ENCODE measurements at regions not wholly inside any gene's neighbourhood (a gene's known extent, or its start where the extent isn't known, plus 50 kb on each side); places are given as distances from the start of the nearest gene placed in this dataset.

DNA sequence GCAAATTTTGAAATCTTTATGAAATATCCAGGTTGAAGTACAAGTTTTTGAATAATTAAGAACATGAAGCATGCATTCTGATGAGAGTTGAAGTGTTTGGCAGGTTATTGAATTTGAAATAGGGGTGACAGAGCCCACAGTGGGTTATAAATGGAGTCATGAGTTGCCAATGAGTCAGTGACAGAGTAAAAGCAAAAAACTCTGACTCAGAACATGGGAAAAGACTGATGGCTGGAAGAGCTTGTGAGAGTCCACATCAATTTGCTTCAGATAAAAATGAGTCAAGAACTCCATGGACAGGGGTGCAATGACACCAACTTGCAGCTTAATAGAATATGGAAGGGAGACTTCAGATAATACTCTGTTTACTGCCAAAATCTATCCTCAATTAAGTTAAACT lies 105.3 kb downstream of the SLC6A15 start:
- DNase-seq (ENCODE audit: low read depth in 2 of 2), result no peak

DNA sequence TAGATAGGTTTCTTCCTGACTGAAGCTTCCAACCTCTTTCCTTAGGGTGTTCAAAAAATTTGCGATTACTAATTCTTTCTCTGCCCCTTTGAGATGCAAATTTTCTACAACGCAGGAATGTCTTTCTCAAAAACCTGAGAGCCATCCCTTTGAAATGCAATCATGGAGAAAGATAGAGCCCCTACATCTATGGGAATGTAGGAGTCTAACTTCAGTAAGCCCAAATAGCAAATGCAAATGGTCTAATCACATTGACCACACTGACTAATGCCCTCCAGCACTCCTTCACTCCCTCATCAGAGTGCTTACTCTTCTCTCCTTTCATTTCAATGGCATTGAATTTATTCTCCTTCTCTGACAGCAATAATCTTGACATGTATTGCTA lies 107.1 kb downstream of the SLC6A15 start:
- DNase-seq (ENCODE audit: low read depth in 2 of 2), result no peak

GRCh38 chr12:84804691-84805473 lies 107.7 kb downstream of the SLC6A15 start:
- DNase-seq (ENCODE audit: low read depth in 2 of 2), result no peak

- no peak for DNase-seq (ENCODE audit: low read depth in 2 of 2)
Measured at GRCh38 chr12:84803661-84804060, 108.9 kb downstream of the SLC6A15 start.

DNA sequence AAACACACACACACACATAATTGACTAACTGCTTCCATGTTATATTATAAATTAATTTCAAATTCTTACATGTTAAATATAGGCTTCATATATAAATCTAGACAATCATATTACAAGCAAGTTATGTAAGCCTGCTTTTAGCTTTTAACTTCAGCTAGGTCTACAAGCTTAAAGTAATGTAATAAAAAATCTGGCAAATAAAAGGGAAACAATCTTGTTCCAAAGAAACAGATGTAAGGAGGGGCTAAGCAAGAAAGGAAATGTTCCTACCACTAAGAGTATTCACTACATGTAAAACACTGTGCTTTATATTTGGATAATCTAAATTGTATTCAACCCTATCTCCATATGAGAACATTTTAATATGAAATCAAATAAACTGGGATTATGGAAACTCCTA lies 110.4 kb downstream of the SLC6A15 start:
- no peak for DNase-seq (ENCODE audit: low read depth in 2 of 2)

DNA sequence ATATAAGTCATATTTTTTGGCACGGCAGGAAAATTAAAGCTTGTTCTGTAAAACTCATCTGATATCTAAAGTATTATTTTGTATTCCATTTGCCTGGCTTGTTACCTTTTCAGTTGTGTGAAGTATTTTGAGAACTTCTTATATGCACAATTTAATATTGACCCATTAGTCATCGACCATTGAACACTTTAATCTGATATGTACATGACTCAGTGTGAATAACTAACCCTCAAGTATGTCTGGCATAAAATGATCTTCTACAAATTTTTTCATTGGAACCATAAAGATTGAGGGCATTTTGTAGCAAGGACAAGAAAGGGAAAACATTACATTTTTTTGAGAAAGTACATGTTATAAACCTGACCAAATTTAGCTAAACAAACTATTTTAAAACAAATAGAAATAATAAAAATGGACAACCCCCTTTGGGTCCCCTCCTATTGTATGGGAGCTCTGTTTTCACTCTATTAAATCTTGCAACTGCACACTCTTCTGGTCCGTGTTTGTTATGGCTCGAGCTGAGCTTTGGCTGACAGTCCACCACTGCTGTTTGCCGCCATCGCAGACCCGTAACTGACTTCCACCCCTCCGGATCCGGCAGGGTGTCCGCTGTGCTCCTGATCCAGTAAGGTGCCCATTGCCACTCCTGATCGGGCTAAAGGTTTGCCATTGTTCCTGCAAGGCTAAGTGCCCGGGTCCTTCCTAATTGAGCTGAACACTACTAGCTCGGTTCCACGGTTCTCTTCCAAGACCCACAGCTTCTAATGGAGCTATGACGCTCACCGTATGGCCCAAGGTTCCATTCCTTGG lies 118.8 kb downstream of the SLC6A15 start:
- DNase-seq (ENCODE audit: low read depth in 2 of 2), result no peak

DNA sequence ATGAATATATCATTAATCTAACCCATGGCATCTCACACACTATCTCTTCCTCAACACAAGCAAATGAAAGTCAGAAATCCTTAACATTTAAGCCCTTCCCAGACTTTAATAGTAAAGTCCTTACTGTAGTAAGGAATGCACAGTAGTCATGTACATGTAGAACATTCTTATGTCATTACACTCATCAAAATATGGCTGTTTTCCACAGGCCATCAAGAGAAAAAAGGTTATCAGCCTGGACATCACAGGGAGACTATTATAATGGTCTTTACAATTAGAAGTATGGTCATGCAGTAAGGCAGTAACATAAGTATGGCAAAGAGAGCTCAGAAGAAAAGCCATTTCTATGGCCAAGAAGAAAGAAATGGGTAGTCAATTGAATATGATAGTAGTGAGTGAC lies 121.2 kb downstream of the SLC6A15 start:
- no peak for DNase-seq (ENCODE audit: low read depth in 2 of 2)

GRCh38 chr12:84789184-84789583 lies 123.4 kb downstream of the SLC6A15 start:
- no peak for DNase-seq (ENCODE audit: low read depth in 2 of 2)

DNA sequence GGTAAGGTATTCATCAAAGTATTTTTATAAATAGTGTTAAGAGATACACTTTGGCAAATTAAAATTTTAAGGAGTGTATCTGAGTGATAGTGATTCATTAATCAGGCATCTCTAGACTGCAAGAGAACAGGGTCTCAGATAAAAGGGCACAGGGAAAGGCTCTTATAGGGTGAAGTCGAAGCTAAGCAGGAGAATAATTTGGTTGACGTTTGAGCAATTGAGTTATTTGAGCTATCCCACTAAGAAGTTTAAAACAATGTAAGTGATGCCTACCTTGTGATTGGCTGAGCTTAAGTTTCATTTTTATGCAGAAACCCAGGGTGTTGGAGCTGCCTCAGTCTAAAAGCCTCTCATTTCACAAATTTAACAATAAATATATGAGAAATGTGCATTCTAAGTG lies 125.3 kb downstream of the SLC6A15 start:
- DNase-seq (ENCODE audit: low read depth in 2 of 2), result no peak

DNA sequence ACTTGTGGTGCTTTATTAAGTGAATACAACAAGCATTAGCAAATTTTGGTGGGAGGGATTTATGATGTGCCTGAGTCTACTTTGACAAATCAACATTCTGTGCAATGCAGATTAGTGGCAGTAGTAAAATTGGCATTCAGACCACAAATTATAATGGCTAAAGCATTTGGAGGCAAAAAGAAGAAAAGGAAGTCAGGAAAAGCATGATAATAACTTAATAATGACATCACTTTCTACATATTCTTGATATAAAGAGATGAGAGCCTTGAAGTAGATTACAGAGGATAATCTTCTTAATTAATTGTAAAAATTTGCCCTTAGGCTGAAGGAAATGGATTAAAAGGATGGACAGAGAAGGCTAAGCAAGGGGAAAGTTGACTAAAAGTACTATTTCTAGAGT lies 126.0 kb downstream of the SLC6A15 start:
- DNase-seq (ENCODE audit: low read depth in 2 of 2), result no peak

- no peak for DNase-seq (ENCODE audit: low read depth in 2 of 2)
Measured at GRCh38 chr12:84785951-84786350, 126.6 kb downstream of the SLC6A15 start.

GRCh38 chr12:84785281-84785680 lies 127.3 kb downstream of the SLC6A15 start:
- no peak for DNase-seq (ENCODE audit: low read depth in 2 of 2)

DNA sequence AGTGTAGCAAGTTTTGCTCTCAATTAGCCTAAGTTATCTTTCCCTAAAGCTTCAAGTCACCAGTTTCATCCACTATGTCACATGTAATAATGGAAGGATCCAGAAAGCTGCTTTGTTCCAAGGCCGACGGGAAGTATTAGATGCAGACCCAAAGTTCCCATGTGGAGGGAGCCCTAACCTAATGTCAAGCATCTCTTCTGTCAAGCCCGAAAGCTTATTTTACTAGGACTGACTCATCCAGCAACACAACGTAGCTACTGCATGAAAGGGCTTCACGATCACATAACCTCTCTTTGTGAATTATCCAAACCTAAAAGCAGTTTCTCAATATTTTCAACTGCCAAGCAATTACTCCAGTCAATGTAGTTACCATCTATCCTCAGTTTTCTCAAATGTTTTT lies 133.4 kb downstream of the SLC6A15 start:
- no peak for DNase-seq (ENCODE audit: low read depth in 2 of 2)

- DNase-seq (ENCODE audit: low read depth in 2 of 2), result no peak
Measured at GRCh38 chr12:84772281-84772680, 140.3 kb downstream of the SLC6A15 start.

GRCh38 chr12:84767079-84767478 lies 145.5 kb downstream of the SLC6A15 start:
- no peak for DNase-seq (ENCODE audit: low read depth in 2 of 2)

GRCh38 chr12:84766375-84766774 lies 146.2 kb downstream of the SLC6A15 start:
- no peak for DNase-seq (ENCODE audit: low read depth in 2 of 2)

DNA sequence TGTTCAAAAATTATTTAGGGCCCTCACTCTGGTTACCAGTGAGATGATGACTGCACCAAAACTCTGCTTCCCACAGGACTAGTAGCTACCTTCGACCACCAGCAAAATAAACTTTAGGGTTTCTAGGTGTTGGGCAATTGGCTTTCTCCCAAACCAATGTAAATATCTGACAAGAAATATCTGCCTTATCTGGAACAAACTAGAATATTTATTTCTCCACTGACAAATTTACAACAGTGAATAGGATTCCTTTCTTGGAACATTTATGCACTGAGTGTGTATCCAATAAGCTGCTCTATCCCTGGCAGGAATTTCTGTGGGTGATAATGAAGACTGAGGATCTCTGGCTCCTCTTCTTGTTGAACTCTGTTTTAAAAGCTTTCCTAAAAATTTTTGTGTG lies 148.6 kb downstream of the SLC6A15 start:
- DNase-seq (ENCODE audit: low read depth in 2 of 2), result no peak

- DNase-seq (ENCODE audit: low read depth in 2 of 2), result no peak
Measured at GRCh38 chr12:84763107-84763506, 149.5 kb downstream of the SLC6A15 start.

DNA sequence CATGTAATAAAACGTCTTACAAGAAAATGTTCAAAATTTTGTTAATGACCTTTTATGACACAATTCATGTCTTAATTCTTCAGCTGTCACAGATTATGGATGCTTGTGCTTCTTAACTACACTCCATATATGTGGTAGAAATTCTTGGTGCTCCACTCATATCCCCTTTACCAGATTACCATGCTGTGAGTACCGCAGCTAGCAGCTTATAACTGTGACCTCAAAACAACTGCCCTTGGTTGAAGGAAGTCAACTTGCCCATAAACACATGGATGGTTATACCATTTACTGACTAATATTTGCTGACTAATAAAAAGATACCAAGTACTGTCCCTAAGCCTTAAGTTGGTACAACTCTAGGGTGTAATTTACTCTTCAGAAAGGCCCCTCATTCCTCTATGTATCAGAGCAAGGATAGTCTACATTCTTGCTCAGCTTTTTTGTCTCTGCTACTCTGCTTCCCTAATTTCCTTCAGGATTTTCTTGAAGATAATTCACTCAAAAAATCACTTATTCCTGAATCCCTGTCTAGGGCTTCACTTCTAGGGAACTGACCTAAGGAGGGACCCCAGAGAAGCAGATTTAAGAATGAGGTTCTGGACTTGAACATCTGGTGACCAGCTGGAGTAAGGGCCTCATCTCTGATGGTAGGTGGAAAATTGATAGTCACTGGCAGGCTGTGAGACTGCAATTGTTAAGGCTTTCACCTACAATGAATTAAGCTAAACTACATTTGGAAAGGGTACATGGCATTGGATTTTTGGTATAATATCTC lies 152.3 kb downstream of the SLC6A15 start:
- no peak for DNase-seq (ENCODE audit: low read depth in 2 of 2)

DNA sequence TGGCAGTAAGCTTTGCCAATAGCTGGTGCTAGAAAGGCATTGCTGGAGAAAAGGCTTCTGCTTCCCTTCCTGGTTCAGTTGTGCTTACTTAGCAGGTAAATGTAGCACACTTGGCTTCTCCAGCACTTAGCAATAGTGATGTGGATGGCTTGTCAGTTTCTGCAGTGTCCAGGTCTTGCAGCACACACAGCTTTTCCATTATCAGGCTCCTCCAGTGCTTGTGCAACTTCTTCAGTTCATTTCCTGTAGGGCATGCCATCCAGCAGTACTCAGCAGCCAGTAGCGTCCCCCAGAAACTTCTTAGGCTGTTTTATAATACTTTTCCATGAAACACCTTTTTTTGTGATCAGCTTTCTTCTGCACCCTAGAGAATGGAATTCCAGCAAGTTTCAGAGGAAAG lies 154.6 kb downstream of the SLC6A15 start:
- DNase-seq (ENCODE audit: low read depth in 2 of 2), result no peak

GRCh38 chr12:84756961-84757360 lies 155.6 kb downstream of the SLC6A15 start:
- DNase-seq (ENCODE audit: low read depth in 2 of 2), result no peak

DNA sequence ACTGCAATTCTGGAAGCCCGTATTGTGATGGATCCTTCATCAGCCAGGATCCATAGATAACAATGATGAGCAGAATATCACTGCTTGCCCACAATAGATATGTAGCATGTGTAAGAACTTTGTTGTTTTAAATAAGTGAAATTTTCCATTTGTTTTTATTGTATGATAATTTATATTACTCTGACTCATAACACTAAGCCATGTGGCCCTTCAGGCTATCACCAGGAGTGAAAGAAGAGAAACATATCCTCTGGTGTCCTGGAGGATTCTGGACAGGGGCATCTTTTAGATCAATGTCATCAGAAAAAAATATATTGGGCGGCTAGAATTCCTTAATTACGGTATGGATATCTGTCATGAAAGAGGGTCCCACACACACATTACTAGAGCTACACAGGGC lies 167.5 kb downstream of the SLC6A15 start:
- DNase-seq (ENCODE audit: low read depth in 2 of 2), result no peak

DNA sequence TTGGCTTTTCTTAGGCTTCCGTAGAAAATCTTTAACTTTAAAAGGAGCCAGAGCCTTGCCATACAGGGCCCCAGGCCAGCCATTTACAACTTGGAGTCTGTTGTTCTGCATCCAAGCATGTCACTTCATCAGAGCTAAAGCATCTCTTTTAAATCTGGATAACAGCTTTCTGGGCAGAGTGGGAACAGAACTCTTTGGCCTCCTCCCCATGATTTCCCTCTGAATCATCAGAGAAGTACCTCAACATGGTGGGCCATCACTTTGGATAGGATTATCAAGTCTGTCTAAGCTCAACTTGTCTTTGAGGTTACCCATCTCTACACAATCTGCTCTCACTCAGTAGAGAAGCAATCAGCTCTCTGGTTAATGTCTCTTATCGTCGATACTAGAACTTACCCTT lies 170.9 kb downstream of the SLC6A15 start:
- no peak for DNase-seq (ENCODE audit: low read depth in 2 of 2)
